ENCODE measurements at regions not wholly inside any gene's neighbourhood (a gene's known extent, or its start where the extent isn't known, plus 50 kb on each side); places are given as distances from the start of the nearest gene placed in this dataset.

DNA sequence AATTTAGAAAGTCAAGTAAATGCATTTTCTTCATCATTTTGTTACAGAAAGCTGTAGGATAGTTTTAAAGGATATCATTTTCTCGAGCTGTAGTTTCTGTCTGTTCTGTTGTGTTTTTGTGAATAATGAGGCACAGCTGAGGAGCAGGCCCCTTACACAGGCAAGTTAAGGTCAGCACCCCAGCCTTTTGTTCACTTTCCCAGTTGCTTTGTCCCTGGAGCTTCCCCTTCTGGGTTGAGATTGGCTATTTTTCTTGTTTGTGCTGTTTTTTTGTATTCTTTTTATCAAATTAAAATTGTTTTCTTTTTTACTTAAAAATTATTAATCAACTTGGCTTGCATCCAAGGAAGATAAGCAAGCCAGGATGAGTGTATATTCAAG lies 213.8 kb upstream of the ACTBL2 start:
- TF ChIP-seq, protein P1, sequence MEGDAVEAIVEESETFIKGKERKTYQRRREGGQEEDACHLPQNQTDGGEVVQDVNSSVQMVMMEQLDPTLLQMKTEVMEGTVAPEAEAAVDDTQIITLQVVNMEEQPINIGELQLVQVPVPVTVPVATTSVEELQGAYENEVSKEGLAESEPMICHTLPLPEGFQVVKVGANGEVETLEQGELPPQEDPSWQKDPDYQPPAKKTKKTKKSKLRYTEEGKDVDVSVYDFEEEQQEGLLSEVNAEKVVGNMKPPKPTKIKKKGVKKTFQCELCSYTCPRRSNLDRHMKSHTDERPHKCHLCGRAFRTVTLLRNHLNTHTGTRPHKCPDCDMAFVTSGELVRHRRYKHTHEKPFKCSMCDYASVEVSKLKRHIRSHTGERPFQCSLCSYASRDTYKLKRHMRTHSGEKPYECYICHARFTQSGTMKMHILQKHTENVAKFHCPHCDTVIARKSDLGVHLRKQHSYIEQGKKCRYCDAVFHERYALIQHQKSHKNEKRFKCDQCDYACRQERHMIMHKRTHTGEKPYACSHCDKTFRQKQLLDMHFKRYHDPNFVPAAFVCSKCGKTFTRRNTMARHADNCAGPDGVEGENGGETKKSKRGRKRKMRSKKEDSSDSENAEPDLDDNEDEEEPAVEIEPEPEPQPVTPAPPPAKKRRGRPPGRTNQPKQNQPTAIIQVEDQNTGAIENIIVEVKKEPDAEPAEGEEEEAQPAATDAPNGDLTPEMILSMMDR (IDR thresholded peaks at IDR 0.05): no peak
- TF ChIP-seq POLR2AphosphoS5 (IDR thresholded peaks at IDR 0.05; ENCODE audit: low read depth, low read length) (no peak), SIN3A (IDR thresholded peaks at IDR 0.05; ENCODE audit: borderline replicate concordance, insufficient read depth, low read depth, low read length) (no peak)
- TF ChIP-seq, protein P2, sequence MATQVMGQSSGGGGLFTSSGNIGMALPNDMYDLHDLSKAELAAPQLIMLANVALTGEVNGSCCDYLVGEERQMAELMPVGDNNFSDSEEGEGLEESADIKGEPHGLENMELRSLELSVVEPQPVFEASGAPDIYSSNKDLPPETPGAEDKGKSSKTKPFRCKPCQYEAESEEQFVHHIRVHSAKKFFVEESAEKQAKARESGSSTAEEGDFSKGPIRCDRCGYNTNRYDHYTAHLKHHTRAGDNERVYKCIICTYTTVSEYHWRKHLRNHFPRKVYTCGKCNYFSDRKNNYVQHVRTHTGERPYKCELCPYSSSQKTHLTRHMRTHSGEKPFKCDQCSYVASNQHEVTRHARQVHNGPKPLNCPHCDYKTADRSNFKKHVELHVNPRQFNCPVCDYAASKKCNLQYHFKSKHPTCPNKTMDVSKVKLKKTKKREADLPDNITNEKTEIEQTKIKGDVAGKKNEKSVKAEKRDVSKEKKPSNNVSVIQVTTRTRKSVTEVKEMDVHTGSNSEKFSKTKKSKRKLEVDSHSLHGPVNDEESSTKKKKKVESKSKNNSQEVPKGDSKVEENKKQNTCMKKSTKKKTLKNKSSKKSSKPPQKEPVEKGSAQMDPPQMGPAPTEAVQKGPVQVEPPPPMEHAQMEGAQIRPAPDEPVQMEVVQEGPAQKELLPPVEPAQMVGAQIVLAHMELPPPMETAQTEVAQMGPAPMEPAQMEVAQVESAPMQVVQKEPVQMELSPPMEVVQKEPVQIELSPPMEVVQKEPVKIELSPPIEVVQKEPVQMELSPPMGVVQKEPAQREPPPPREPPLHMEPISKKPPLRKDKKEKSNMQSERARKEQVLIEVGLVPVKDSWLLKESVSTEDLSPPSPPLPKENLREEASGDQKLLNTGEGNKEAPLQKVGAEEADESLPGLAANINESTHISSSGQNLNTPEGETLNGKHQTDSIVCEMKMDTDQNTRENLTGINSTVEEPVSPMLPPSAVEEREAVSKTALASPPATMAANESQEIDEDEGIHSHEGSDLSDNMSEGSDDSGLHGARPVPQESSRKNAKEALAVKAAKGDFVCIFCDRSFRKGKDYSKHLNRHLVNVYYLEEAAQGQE (IDR thresholded peaks at IDR 0.05; ENCODE audit: insufficient read depth in 1 of 2, low read depth in 2 of 2, low read length in 1 of 2): no peak

Data from Panc1 (cell line).